NCI-H1092 treated with DMSO at 0.1 percent for 48 hours (cell line): ENCODE measurements at regions not wholly inside any gene's neighbourhood (a gene's known extent, or its start where the extent isn't known, plus 50 kb on each side); places are given as distances from the start of the nearest gene placed in this dataset.

Source experiments
- DNase-seq: peaks from one replicate; lab custom pipeline; 2025; lab: John Stamatoyannopoulos, UW

DNA sequence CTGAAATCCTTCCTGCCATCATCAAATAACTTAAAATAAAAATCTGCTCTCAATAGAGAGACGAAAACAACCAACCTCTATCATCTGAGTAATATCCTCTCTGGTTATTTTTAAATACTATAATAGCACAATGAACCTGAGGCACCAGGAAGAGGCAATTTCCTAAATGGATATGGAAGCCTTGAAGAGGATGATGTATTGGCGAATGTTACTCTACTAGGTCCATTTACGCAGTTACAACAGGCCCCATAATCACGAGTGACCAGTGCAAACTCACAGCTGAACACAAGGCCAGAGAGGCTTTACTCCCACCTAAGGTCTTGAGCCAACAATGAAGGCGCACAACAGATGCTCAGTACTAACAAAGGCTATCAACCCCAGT lies 678.8 kb upstream of the NR3C2 start:
- no peak for DNase-seq

DNA sequence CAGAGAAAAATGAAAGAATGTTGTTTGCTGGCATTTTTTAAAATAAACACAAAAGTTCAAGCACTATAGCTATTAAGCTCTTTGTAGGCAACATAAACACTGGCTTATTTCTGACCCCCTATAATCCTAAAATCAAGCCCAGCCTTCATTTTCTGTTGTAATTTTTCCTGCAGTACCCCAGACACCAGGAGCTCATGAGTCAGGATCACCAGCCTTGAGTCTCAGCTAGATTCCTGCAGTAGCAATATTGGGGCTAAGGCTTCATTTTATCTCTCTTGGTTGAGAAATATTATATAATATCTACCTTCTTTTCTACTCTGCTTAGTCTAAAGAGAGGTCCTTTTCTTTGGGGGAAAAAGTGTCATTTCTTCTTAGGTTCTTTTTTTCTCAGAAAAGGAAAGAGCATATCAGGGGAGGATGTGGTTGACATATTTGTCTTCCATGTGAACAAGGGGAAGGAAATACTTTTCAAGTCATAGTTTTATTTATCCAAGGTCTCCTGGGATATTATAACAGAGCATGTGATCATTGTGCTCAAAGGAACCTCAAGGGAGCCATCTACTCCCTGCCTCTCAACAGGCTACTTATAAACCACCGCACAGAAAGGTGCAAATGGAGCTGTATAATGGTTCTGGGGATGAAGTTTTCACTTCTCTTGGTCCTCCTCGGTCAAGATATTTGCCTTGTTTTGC lies 678.3 kb upstream of the NR3C2 start:
- no peak for DNase-seq

- no peak for DNase-seq
Measured at GRCh38 chr4:149116806-149117205, 674.6 kb upstream of the NR3C2 start.

DNA sequence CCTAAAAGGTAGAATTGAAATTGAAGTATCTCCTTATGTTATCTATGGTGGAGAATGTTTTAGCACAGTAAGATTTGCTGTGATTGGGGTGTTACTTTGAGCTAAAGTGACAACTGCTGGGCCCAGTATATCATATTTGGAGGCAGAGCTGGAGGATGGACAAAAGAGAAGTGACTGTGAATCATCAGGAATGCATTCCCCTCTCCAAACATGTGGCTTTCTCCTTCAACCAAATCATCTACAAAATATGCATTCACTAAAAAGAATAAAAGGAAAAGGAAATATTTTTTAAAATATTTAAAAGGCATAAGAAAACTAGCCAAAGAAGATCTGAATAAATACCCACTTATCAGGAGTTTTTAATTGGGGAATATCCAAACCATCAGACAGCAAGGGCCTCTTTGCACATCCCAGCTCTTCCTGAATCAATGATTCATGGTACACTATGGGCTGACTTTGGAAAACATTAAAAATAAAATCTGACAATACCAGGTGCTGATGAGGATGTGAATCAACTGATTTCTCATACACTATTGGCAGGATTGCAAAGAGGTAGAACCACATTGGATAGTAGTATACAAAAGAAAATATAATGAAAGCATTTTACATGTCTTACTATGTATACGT lies 671.7 kb upstream of the NR3C2 start:
- DNase-seq = no peak

- DNase-seq = no peak
Measured at GRCh38 chr4:149112109-149112508, 669.9 kb upstream of the NR3C2 start.

- DNase-seq = no peak
Measured at GRCh38 chr4:149110481-149110880, 668.3 kb upstream of the NR3C2 start.

- no peak for DNase-seq
Measured at GRCh38 chr4:149108626-149109025, 666.4 kb upstream of the NR3C2 start.

GRCh38 chr4:149102765-149103164 lies 660.6 kb upstream of the NR3C2 start:
- no peak for DNase-seq

GRCh38 chr4:149101649-149102048 lies 659.4 kb upstream of the NR3C2 start:
- no peak for DNase-seq

DNA sequence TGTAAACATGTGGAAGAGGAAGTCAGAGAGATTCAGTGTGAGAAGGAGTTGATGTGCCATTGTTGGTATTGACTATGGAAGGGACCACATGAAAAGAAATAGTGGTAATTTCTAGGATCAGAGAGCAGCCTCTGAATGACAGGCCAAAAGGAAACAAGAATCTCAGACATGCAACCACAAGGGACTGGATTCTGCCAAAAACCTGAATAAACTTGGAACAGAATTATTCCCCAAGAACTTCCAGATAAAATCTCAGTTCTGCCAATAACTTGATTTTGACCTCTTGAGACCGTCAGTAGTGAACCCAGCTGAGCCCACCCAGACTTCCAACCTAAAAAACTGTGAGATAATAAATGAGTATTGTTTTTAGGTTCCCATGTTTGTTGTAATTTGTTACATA lies 653.6 kb upstream of the NR3C2 start:
- no peak for DNase-seq

GRCh38 chr4:149095001-149095400 lies 652.8 kb upstream of the NR3C2 start:
- no peak for DNase-seq

DNA sequence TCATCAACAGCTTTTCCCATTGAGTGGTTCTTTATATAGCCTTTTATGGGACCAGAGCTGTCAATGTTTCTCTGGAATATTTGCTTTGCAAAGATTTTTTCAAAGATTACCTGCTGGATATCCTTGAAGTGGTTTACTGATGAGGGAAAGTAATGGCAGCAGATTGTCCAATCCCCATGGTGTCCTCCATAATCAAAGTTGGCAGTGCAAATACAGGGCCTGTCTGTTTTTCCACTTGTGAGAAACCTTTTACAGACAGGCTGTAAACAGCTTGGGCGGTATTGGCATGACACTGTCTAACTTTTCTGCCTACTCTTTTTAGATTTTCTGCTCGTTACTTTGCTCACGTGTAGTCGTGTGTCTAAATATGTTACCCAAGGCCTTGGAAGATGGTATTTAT lies 641.9 kb upstream of the NR3C2 start:
- DNase-seq = no peak

DNA sequence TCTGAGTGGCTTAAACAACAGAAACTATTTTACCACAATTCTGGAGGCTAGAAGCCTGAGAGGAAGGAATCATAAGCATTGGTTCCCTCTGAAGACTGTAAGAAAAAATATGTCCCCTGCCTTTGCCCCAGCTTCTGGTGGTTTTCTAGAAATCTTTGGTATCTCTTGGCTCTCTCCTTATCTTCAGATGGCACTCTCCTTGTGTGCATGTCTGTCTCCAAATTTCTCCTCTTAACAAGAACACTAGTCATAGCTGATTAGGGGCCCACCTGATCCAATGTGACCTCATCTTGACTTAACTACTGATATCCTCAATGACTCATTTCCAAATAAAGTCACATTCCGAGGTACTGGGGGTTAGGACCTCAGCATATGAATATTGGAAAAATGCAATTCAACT lies 635.0 kb upstream of the NR3C2 start:
- DNase-seq = no peak

DNA sequence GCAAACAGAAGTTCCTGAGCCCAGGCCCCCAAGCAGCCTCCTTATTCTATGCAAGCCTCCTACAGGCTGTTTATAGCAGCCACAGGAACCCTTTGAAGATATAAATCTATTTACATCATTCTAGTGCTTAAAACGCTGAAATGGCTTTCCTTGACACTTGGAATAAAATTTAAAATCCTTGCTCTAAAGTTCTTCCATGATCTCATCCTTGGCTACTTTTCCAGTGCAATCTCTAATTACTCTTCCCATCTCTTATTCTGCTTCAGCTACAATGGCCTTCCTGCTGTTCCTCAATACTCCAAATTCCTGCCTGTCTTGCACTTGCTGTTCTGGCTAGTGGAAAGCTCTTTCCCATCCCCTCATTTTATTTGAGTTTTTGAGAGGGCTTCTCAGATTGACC lies 634.2 kb upstream of the NR3C2 start:
- DNase-seq = no peak

DNA sequence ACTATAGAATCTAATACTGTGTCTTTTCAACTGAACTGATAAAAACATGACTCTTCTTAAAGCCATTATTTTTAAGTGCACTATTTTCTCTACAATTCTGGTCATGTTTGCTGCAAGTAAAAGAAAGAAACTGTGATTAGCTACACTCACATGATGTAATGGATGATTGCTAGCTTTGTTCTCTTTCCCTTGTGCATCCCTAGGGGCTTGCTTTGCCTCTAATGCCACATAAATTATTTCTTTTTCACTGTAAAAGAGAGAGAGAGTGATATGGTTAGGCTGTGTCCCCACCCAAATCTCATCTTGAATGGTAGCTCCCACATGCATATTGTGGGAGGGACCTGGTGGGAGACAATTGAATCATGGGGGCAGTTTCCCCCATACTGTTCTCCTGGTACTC lies 630.2 kb upstream of the NR3C2 start:
- no peak for DNase-seq

DNA sequence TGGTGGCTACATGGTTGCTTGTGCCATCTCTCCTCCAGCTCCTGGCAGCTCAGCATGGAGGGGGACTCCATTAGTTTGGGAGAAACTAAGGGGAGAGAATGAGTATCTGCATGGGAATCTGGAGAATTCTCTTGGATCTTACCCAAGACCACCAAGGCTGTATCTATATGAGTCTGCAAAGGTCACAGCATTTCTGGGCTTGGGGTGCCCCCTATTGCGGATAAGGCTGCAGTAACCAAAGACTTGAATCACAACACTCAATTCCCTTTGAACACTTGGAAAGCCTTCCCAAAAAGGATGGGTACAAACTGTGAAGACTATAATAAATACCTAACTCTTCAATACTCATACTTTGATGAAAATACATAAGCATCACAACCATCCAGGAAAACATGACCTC lies 623.5 kb upstream of the NR3C2 start:
- DNase-seq = no peak

DNA sequence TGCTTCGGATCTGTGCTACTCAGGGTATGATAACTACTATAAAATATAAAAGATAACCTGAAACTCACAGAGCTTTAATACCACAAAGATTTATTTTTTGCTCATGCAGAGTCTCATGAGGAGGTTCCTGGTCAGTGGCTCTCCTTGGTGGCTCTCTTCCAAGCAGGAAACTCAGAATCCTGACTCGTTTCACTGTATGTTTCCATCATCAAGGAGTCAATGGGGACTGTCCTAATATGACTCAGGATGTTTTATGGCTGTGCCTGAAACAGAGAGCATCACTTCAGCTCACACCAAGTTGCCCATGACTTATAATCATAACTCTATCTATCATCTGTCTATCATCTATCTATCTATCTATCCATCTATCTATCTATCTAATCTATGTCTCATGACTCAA lies 620.8 kb upstream of the NR3C2 start:
- no peak for DNase-seq

DNA sequence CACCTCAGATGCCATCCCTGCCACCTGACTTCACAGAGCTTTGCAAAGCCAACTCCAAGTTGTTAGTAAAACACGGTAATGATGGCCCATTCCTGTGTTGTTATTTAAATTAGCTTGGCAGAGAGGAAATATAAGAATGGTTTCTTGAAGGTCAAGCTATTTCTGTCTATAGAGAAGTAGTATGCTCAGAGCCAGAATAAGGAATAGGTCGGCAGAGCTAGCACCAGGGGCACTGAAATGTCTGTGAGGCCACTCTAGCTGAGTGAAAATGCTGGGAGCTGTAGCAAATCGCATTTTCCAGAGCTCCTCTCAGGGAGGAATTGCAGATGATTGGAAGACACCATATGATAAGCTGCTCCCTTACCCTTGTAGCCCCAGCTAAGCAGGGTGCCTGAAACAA lies 615.4 kb upstream of the NR3C2 start:
- no peak for DNase-seq

DNA sequence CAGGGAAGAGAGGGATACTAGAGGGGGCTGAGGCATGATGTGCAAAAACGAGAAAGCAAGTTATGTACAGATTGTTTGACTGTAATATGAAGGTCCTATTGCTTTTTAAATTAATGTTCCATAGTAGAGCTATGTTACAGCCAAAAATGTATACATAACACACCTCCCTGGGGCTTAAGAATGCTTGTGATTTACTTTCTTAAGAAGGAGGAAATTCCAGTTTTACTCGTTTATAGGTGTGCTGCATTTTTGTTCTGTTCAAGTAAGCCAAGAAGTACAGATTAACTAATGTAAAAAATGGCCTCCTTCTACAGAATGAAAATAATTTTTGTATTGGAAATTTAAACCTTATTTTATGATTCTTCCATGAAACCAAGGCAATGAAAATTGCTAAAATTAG lies 614.4 kb upstream of the NR3C2 start:
- DNase-seq = no peak

- DNase-seq = no peak
Measured at GRCh38 chr4:149055624-149056023, 613.4 kb upstream of the NR3C2 start.

GRCh38 chr4:149050840-149051239 lies 608.6 kb upstream of the NR3C2 start:
- DNase-seq = no peak

GRCh38 chr4:149048451-149049143 lies 606.4 kb upstream of the NR3C2 start:
- DNase-seq = no peak

- DNase-seq = no peak
Measured at GRCh38 chr4:149047368-149047767, 605.2 kb upstream of the NR3C2 start.

- no peak for DNase-seq
Measured at GRCh38 chr4:149045731-149046130, 603.5 kb upstream of the NR3C2 start.
